GM12864 (cell line): ENCODE measurements at regions not wholly inside any gene's neighbourhood (a gene's known extent, or its start where the extent isn't known, plus 50 kb on each side); places are given as distances from the start of the nearest gene placed in this dataset.

Source experiments
- DNase-seq: peaks from one replicate; pipeline ENCODE4 v3.0.0-alpha.2; 2011; ENCODE audit warnings: low read depth
- H3K4me3 ChIP-seq: 2 replicates; pipeline ENCODE4 v1.5.1; 2011; ENCODE audit warnings: mild to moderate bottlenecking, low read depth, low read length, control low read depth
- TF ChIP-seq, protein P1 (sequence below): IDR thresholded peaks from 2 replicates; pipeline ENCODE4 v1.5.1; 2011; ENCODE audit warnings: low read depth, mild to moderate bottlenecking, moderate library complexity, low read length, control low read depth, inconsistent platforms; ENCODE audit errors: missing control alignments

DNA sequence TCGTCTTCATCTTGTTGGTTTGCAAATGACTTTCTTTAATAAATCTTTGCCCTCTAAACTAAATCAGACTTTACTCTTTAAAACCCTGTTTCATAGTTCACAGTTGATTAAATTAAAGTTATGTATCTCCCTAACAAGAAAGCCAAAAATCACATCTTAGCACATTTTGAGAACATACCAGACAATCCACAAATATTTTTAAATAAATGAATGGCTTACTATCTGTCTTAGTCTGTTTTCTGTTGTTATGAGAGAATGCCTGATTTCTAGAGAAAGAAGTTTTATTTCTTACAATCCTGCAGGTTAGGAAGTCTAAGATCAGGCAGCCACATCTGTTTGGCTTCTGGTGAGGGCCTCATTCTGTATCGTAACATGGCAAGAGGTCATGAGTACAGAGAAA lies 1090.2 kb upstream of the PIK3C3 start:
- no peak overlapping the region for H3K4me3 ChIP-seq
- TF ChIP-seq, protein P1, sequence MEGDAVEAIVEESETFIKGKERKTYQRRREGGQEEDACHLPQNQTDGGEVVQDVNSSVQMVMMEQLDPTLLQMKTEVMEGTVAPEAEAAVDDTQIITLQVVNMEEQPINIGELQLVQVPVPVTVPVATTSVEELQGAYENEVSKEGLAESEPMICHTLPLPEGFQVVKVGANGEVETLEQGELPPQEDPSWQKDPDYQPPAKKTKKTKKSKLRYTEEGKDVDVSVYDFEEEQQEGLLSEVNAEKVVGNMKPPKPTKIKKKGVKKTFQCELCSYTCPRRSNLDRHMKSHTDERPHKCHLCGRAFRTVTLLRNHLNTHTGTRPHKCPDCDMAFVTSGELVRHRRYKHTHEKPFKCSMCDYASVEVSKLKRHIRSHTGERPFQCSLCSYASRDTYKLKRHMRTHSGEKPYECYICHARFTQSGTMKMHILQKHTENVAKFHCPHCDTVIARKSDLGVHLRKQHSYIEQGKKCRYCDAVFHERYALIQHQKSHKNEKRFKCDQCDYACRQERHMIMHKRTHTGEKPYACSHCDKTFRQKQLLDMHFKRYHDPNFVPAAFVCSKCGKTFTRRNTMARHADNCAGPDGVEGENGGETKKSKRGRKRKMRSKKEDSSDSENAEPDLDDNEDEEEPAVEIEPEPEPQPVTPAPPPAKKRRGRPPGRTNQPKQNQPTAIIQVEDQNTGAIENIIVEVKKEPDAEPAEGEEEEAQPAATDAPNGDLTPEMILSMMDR: no peak
- no peak for DNase-seq

- no peak for DNase-seq
- TF ChIP-seq, protein P1: no peak
- H3K4me3 ChIP-seq: no peak overlapping the region
Measured at GRCh38 chr18:40863801-40864200, 1091.2 kb upstream of the PIK3C3 start.

GRCh38 chr18:40860189-40860588 lies 1094.8 kb upstream of the PIK3C3 start:
- H3K4me3 ChIP-seq: no peak overlapping the region
- TF ChIP-seq, protein P1: no peak
- no peak for DNase-seq

- TF ChIP-seq, protein P1: no peak
- no peak overlapping the region for H3K4me3 ChIP-seq
- no peak for DNase-seq
Measured at GRCh38 chr18:40855661-40856060, 1099.4 kb upstream of the PIK3C3 start.

DNA sequence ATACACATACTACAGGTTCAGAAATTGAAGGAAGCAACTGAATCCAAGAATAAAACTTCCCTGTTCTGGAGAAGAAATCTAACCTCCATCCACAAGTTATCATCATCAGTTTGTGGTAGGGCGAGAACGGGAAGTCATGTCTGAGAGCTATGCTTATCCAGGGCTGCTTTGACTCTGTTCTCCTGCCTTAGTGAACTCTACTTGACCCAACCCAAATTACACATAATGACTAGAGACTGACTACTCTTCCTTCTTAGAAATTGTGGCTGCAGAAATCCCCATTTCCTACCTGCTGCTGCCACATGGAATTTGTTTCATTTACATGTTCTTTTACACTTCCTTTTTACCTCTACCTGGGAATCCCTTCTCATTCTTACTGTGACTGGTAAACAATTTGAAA lies 1102.6 kb upstream of the PIK3C3 start:
- H3K4me3 ChIP-seq: no peak overlapping the region
- no peak for DNase-seq
- TF ChIP-seq, protein P1: no peak

DNA sequence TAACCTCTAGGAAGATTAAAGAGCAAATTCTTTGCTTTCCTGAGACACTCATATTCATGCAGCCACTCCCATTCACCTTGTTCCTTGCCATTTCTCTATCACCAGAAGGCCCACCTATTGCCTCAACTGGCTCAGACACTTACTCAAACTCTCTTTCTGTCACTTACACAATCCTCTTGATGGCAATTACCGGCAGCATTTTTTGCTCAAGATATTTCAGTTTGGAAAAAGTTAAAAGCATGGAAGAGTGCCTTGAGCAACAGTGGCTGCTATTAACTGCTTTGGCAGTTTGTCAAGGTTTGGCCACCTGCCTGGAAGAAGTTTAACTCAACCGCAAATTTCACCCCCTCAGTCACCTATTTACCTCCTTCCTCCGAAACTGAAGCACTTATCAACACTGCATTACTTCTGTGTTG lies 1104.0 kb upstream of the PIK3C3 start:
- TF ChIP-seq, protein P1: no peak
- DNase-seq: no peak

DNA sequence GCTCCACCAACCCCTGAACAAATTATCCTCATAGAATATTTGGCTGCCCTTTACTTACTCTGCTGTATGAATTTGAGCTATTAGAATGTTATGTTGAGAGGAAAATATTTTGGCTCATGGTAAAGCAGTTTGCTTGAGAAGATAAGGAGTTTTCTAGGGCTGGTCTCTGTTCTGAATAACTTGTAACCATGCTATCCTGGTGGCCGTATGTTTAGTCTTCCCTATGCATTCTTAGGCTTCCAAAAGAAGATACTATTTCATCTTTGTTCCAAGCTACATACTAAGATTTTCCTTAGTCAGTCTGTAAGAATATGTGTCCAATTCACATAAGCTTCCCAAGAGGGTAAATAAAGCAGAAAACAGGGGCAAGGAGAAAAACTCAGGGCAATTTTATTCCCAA lies 1105.1 kb upstream of the PIK3C3 start:
- DNase-seq: no peak
- TF ChIP-seq, protein P1: no peak
- H3K4me3 ChIP-seq: no peak overlapping the region

More for the DNA sequence above, 1104.0 kb upstream of the PIK3C3 start:
- no peak overlapping the region for H3K4me3 ChIP-seq
